ENCODE measurements at regions not wholly inside any gene's neighbourhood (a gene's known extent, or its start where the extent isn't known, plus 50 kb on each side); places are given as distances from the start of the nearest gene placed in this dataset.

DNA sequence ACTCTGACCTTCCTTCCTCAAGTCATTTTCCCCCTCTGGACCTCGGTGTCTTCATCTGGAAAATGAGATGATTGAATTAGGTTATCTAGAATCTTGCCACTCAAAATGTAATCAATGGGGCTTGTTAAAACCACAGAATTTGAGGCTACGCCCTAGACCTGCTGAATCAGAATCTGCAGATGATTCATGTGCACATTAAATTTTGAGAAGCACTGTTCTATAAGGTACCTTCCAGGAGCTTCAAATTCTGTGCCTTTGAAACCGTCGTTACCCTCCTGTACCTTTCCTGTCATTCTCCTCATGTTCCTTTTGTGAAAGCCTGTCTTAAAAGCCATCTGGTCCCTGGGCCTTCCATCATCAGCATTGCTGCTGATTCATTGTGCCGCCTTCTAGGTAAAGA lies 172.4 kb upstream of the TOPAZ1 start:
- no peak overlapping the region for H3K27ac ChIP-seq (ENCODE audit: low read depth, low read length, severe bottlenecking)
- H3K36me3 ChIP-seq (ENCODE audit: control insufficient read depth, insufficient read depth, low read length): no peaks in the 10 kb centered on the region
- no peak overlapping the region for H3K4me3 ChIP-seq (ENCODE audit: extremely low read depth, insufficient read depth, low read length, poor library complexity, severe bottlenecking)
- no peaks in the 10 kb centered on the region for H3K9me3 ChIP-seq (ENCODE audit: control insufficient read depth, low read length)
- 68 to 71% methylated on average over 4 of the region's 5 CpGs for WGBS, 2 experiments (ENCODE audit: insufficient coverage in 2 of 2)
- no peaks in the 10 kb centered on the region for H3K4me1 ChIP-seq (ENCODE audit: control insufficient read depth, insufficient read depth, low read length, poor library complexity, severe bottlenecking)

- no peak overlapping the region for H3K4me3 ChIP-seq (ENCODE audit: extremely low read depth, insufficient read depth, low read length, poor library complexity, severe bottlenecking)
- no peaks in the 10 kb centered on the region for H3K9me3 ChIP-seq (ENCODE audit: control insufficient read depth, low read length)
- H3K36me3 ChIP-seq (ENCODE audit: control insufficient read depth, insufficient read depth, low read length): no peaks in the 10 kb centered on the region
- no peaks in the 10 kb centered on the region for H3K4me1 ChIP-seq (ENCODE audit: control insufficient read depth, insufficient read depth, low read length, poor library complexity, severe bottlenecking)
- WGBS, 2 experiments (ENCODE audit: insufficient coverage in 2 of 2): 85 to 91% methylated on average over 2 to 8 of the region's 8 CpGs
- no peak overlapping the region for H3K27ac ChIP-seq (ENCODE audit: low read depth, low read length, severe bottlenecking)
These were observed 170.7 kb upstream of the TOPAZ1 start for GRCh38 chr3:44070841-44071546.

GRCh38 chr3:44072601-44073540 lies 168.8 kb upstream of the TOPAZ1 start:
- 87 to 90% methylated on average over 8 to 11 of the region's 11 CpGs for WGBS, 2 experiments (ENCODE audit: insufficient coverage in 2 of 2)

DNA sequence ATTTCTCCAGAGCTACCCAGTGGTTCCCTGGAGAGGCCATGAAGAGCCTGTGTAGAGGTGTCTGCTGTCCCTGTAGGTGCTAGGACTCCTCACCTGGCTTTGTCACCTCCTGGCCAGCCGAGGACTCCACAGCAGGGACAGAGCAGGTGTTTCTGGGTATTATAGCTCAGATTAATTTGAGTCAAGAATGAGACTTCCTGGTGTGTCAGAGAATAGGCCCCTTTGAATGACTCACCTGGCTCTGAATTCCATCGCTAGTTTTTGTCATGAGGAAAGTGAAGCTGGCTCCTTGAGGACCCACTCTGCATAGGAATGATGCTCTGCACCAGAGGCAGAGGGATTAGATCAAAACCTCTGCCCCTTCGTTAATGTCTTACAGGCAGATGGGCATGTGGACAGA lies 167.5 kb upstream of the TOPAZ1 start:
- Histone ChIP-seq H3K4me1 (ENCODE audit: control insufficient read depth, insufficient read depth, low read length, poor library complexity, severe bottlenecking) (peaks cover 4% of the 10 kb centered on the region), H3K9me3 (ENCODE audit: control insufficient read depth, low read length) (no peaks in the 10 kb centered on the region), H3K36me3 (ENCODE audit: control insufficient read depth, insufficient read depth, low read length) (no peaks in the 10 kb centered on the region), H3K27ac (ENCODE audit: low read depth, low read length, severe bottlenecking) (no peak overlapping the region), H3K4me3 (ENCODE audit: extremely low read depth, insufficient read depth, low read length, poor library complexity, severe bottlenecking) (no peak overlapping the region)
- 71 to 72% methylated on average over 3 of the region's 3 CpGs for WGBS, 2 experiments (ENCODE audit: insufficient coverage in 2 of 2)

More at GRCh38 chr3:44072601-44073540, 168.8 kb upstream of the TOPAZ1 start:
- Histone ChIP-seq H3K27ac (ENCODE audit: low read depth, low read length, severe bottlenecking) (no peak overlapping the region), H3K4me1 (ENCODE audit: control insufficient read depth, insufficient read depth, low read length, poor library complexity, severe bottlenecking) (peaks cover 4% of the 10 kb centered on the region), H3K9me3 (ENCODE audit: control insufficient read depth, low read length) (no peaks in the 10 kb centered on the region), H3K4me3 (ENCODE audit: extremely low read depth, insufficient read depth, low read length, poor library complexity, severe bottlenecking) (no peak overlapping the region), H3K36me3 (ENCODE audit: control insufficient read depth, insufficient read depth, low read length) (no peaks in the 10 kb centered on the region)

DNA sequence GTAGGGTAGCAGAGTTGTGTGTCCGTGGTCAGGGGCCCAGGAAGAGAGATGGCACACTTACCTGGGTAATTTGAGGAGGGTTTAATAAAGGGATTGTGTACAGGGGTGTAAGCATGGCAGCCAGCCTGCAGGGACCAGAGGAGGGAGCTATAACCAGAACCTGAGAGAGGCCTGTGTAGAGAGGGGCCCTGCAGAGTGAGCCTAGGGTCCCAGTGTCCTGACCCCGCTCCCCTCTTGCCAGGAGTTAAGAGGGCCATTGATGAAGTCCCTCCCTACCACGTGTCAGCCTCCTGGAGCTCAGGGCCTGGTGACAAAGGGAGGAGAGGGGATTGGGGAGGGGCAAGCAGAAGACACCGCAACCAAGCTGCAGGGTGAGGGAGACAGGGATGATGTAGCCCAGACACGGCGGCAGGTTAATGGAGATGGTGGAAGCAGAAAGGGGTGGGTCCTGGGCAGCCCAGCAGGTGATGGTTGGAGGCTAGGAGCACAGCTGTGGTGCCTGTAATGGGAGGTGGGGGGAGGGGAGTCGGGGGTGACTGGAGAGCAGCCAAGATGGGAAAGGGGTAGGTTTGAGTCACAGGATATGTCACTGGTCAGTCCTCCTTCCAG lies 165.4 kb upstream of the TOPAZ1 start:
- no peak overlapping the region for H3K4me3 ChIP-seq (ENCODE audit: extremely low read depth, insufficient read depth, low read length, poor library complexity, severe bottlenecking)
- H3K36me3 ChIP-seq (ENCODE audit: control insufficient read depth, insufficient read depth, low read length): no peaks in the 10 kb centered on the region
- no peaks in the 10 kb centered on the region for H3K9me3 ChIP-seq (ENCODE audit: control insufficient read depth, low read length)
- peaks cover 4% of the 10 kb centered on the region for H3K4me1 ChIP-seq (ENCODE audit: control insufficient read depth, insufficient read depth, low read length, poor library complexity, severe bottlenecking)
- 64 to 73% methylated on average over 4 to 5 of the region's 7 CpGs for WGBS, 2 experiments (ENCODE audit: insufficient coverage in 2 of 2)
- H3K27ac ChIP-seq (ENCODE audit: low read depth, low read length, severe bottlenecking): no peak overlapping the region

- Histone ChIP-seq H3K4me1 (ENCODE audit: control insufficient read depth, insufficient read depth, low read length, poor library complexity, severe bottlenecking) (peaks cover 4% of the 10 kb centered on the region), H3K27ac (ENCODE audit: low read depth, low read length, severe bottlenecking) (no peak overlapping the region), H3K4me3 (ENCODE audit: extremely low read depth, insufficient read depth, low read length, poor library complexity, severe bottlenecking) (no peak overlapping the region), H3K9me3 (ENCODE audit: control insufficient read depth, low read length) (no peaks in the 10 kb centered on the region), H3K36me3 (ENCODE audit: control insufficient read depth, insufficient read depth, low read length) (no peaks in the 10 kb centered on the region)
- WGBS, 2 experiments (ENCODE audit: insufficient coverage in 2 of 2): 40 to 62% methylated on average over 5 of the region's 5 CpGs
These were observed 164.4 kb upstream of the TOPAZ1 start for GRCh38 chr3:44077267-44077666.

- WGBS, 2 experiments (ENCODE audit: insufficient coverage in 2 of 2): 78 to 98% methylated on average over 5 of the region's 7 CpGs
- Histone ChIP-seq H3K9me3 (ENCODE audit: control insufficient read depth, low read length) (no peaks in the 10 kb centered on the region), H3K4me1 (ENCODE audit: control insufficient read depth, insufficient read depth, low read length, poor library complexity, severe bottlenecking) (peaks cover 4% of the 10 kb centered on the region), H3K27ac (ENCODE audit: low read depth, low read length, severe bottlenecking) (no peak overlapping the region), H3K36me3 (ENCODE audit: control insufficient read depth, insufficient read depth, low read length) (no peaks in the 10 kb centered on the region), H3K4me3 (ENCODE audit: extremely low read depth, insufficient read depth, low read length, poor library complexity, severe bottlenecking) (no peak overlapping the region)
These were observed 162.8 kb upstream of the TOPAZ1 start for GRCh38 chr3:44078863-44079262.

DNA sequence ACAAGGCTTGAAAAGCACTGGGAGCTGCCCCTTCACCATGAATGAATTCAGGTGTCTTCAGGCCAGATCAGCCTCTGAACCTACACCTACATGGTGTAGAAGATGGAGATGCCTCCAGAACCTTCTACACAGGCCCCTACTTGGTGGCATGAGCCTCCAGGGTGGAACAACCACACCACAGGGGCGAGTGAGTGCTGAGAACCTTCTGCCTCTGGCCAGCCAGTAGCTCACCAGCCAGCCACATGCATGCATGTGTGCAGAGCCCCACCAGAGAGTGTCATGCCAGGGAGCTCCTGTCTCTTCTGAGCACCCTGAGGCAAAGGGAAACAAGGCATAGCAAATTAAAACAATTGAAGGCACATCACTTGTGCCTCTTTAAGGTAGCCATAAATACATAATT lies 161.8 kb upstream of the TOPAZ1 start:
- no peak overlapping the region for H3K4me3 ChIP-seq (ENCODE audit: extremely low read depth, insufficient read depth, low read length, poor library complexity, severe bottlenecking)
- peaks cover 4% of the 10 kb centered on the region for H3K4me1 ChIP-seq (ENCODE audit: control insufficient read depth, insufficient read depth, low read length, poor library complexity, severe bottlenecking)
- no peaks in the 10 kb centered on the region for H3K9me3 ChIP-seq (ENCODE audit: control insufficient read depth, low read length)
- H3K27ac ChIP-seq (ENCODE audit: low read depth, low read length, severe bottlenecking): no peak overlapping the region
- H3K36me3 ChIP-seq (ENCODE audit: control insufficient read depth, insufficient read depth, low read length): no peaks in the 10 kb centered on the region
- 78 to 88% methylated on average over 1 of the region's 1 CpG for WGBS, 2 experiments (ENCODE audit: insufficient coverage in 2 of 2)

DNA sequence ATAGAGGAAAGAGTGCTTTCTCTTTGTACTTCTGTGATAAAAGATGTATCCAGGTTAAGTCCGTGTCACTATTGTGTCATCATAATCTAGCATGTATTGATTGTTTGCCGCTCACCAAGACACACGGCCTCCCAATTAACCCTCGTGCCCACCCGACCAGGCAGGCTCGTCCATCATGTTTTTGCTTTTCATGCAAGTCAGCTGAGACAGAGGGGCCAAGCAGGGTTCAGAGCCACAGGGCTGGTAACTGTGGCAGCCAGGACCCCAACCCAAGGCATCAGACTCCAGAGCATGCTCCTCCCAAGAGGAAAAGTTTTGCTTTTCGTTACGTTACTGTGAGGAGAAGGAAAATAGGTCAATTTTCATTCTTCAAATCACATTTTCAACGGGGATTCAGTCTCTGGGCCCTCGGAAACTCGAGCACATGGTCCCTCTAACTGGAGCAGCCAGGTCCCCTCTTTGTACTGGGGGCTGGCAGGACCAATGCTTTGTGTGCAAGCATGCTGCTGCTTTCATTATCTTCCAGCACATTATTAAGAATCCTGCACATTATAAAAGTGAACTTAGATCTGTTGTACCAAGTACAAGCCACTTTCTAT lies 161.1 kb upstream of the TOPAZ1 start:
- no peak overlapping the region for H3K27ac ChIP-seq (ENCODE audit: low read depth, low read length, severe bottlenecking)
- H3K36me3 ChIP-seq (ENCODE audit: control insufficient read depth, insufficient read depth, low read length): no peaks in the 10 kb centered on the region
- WGBS, 2 experiments (ENCODE audit: insufficient coverage in 2 of 2): 91 to 95% methylated on average over 9 to 10 of the region's 11 CpGs
- H3K9me3 ChIP-seq (ENCODE audit: control insufficient read depth, low read length): no peaks in the 10 kb centered on the region
- no peak overlapping the region for H3K4me3 ChIP-seq (ENCODE audit: extremely low read depth, insufficient read depth, low read length, poor library complexity, severe bottlenecking)
- peaks cover 4% of the 10 kb centered on the region for H3K4me1 ChIP-seq (ENCODE audit: control insufficient read depth, insufficient read depth, low read length, poor library complexity, severe bottlenecking)

DNA sequence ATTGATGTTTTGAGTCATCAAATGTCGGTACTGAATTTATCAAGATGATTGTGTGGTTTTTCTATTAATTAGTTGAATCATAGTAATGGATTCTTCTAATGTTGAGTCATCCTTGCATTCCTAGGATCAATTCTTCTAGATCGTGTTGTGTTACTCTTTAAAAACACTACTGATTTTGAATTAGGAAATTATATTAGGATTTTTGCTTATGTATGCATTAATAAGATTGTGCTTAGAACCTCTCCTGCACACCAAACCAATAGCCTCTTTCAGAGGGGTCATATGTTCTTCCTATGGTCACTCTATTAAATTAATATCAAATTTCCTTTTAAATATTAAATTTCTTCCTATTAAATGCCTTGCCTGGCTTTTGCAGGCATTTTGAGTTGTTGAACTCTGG lies 151.7 kb upstream of the TOPAZ1 start:
- WGBS, 2 experiments (ENCODE audit: insufficient coverage in 2 of 2): 86 to 100% methylated on average over 1 of the region's 2 CpGs
- Histone ChIP-seq H3K27ac (ENCODE audit: low read depth, low read length, severe bottlenecking) (no peak overlapping the region), H3K9me3 (ENCODE audit: control insufficient read depth, low read length) (no peaks in the 10 kb centered on the region), H3K4me3 (ENCODE audit: extremely low read depth, insufficient read depth, low read length, poor library complexity, severe bottlenecking) (no peak overlapping the region), H3K4me1 (ENCODE audit: control insufficient read depth, insufficient read depth, low read length, poor library complexity, severe bottlenecking) (no peaks in the 10 kb centered on the region), H3K36me3 (ENCODE audit: control insufficient read depth, insufficient read depth, low read length) (no peaks in the 10 kb centered on the region)

Measured in mesodermal cell (in vitro differentiated cells).